ENCODE measurements at regions not wholly inside any gene's neighbourhood (a gene's known extent, or its start where the extent isn't known, plus 50 kb on each side); places are given as distances from the start of the nearest gene placed in this dataset.

GRCh38 chr1:189021577-189021976 is 1456.1 kb downstream of the BRINP3 start:
- Histone ChIP-seq H3K4me2 (ENCODE audit: low read length) (no peak overlapping the region), H3K4me3 (ENCODE audit: low read depth, low read length, poor library complexity, severe bottlenecking) (no peak overlapping the region), H3K9ac (ENCODE audit: low read length) (no peak overlapping the region), H2AFZ (ENCODE audit: low read length) (no peak overlapping the region), H3K9me2 (ENCODE audit: low read depth, low read length) (no peaks in the 10 kb centered on the region), H3K27ac (ENCODE audit: low read depth, low read length, poor library complexity, severe bottlenecking) (no peak overlapping the region), H3K79me2 (ENCODE audit: insufficient read depth, low read length) (no peaks in the 10 kb centered on the region), H3F3A (ENCODE audit: insufficient read depth, low read length) (no peaks in the 10 kb centered on the region), H3K9me3 (ENCODE audit: low read length) (no peaks in the 10 kb centered on the region), H3K27me3 (ENCODE audit: insufficient read depth, low read length) (no peaks in the 10 kb centered on the region), H4K20me1 (ENCODE audit: insufficient read depth, low read length) (no peaks in the 10 kb centered on the region), H3K4me1 (ENCODE audit: insufficient read depth, low read length, severe bottlenecking) (no peaks in the 10 kb centered on the region), H3K36me3 (ENCODE audit: insufficient read depth, low read length) (no peaks in the 10 kb centered on the region)
- TF ChIP-seq EZH2 (IDR thresholded peaks at IDR 0.05; ENCODE audit: borderline replicate concordance, low read length) (no peak), CTCF (IDR thresholded peaks at IDR 0.05; ENCODE audit: low read length) (no peak)

GRCh38 chr1:189022015-189022414 is 1455.6 kb downstream of the BRINP3 start:
- no peaks in the 10 kb centered on the region for H3K4me1 ChIP-seq (ENCODE audit: insufficient read depth, low read length, severe bottlenecking)
- H3K9ac ChIP-seq (ENCODE audit: low read length) = no peak overlapping the region
- no peak overlapping the region for H3K4me2 ChIP-seq (ENCODE audit: low read length)
- no peak for TF ChIP-seq CTCF (IDR thresholded peaks at IDR 0.05; ENCODE audit: low read length)
- no peak for TF ChIP-seq EZH2 (IDR thresholded peaks at IDR 0.05; ENCODE audit: borderline replicate concordance, low read length)
- no peaks in the 10 kb centered on the region for H3K9me3 ChIP-seq (ENCODE audit: low read length)
- no peaks in the 10 kb centered on the region for H3K36me3 ChIP-seq (ENCODE audit: insufficient read depth, low read length)
- no peak overlapping the region for H3K27ac ChIP-seq (ENCODE audit: low read depth, low read length, poor library complexity, severe bottlenecking)
- H3K79me2 ChIP-seq (ENCODE audit: insufficient read depth, low read length) = no peaks in the 10 kb centered on the region
- no peaks in the 10 kb centered on the region for H3K27me3 ChIP-seq (ENCODE audit: insufficient read depth, low read length)
- H4K20me1 ChIP-seq (ENCODE audit: insufficient read depth, low read length) = no peaks in the 10 kb centered on the region
- H3F3A ChIP-seq (ENCODE audit: insufficient read depth, low read length) = no peaks in the 10 kb centered on the region
- H3K4me3 ChIP-seq (ENCODE audit: low read depth, low read length, poor library complexity, severe bottlenecking) = no peak overlapping the region
- no peak overlapping the region for H2AFZ ChIP-seq (ENCODE audit: low read length)
- no peaks in the 10 kb centered on the region for H3K9me2 ChIP-seq (ENCODE audit: low read depth, low read length)

- Histone ChIP-seq H3K4me3 (ENCODE audit: low read depth, low read length, poor library complexity, severe bottlenecking) (no peak overlapping the region), H3K36me3 (ENCODE audit: insufficient read depth, low read length) (no peaks in the 10 kb centered on the region), H3K4me2 (ENCODE audit: low read length) (no peak overlapping the region), H3K27me3 (ENCODE audit: insufficient read depth, low read length) (no peaks in the 10 kb centered on the region), H2AFZ (ENCODE audit: low read length) (no peak overlapping the region), H3K9me2 (ENCODE audit: low read depth, low read length) (no peaks in the 10 kb centered on the region), H3K27ac (ENCODE audit: low read depth, low read length, poor library complexity, severe bottlenecking) (no peak overlapping the region), H3K9me3 (ENCODE audit: low read length) (no peaks in the 10 kb centered on the region), H3K9ac (ENCODE audit: low read length) (no peak overlapping the region), H3F3A (ENCODE audit: insufficient read depth, low read length) (no peaks in the 10 kb centered on the region), H3K4me1 (ENCODE audit: insufficient read depth, low read length, severe bottlenecking) (no peaks in the 10 kb centered on the region), H3K79me2 (ENCODE audit: insufficient read depth, low read length) (no peaks in the 10 kb centered on the region), H4K20me1 (ENCODE audit: insufficient read depth, low read length) (no peaks in the 10 kb centered on the region)
- TF ChIP-seq CTCF (IDR thresholded peaks at IDR 0.05; ENCODE audit: low read length) = no peak
- TF ChIP-seq EZH2 (IDR thresholded peaks at IDR 0.05; ENCODE audit: borderline replicate concordance, low read length) = no peak
Measured at GRCh38 chr1:189027512-189027911, 1450.2 kb downstream of the BRINP3 start.
